Muscle of leg (tissue), 3 donors: ENCODE measurements at regions not wholly inside any gene's neighbourhood (a gene's known extent, or its start where the extent isn't known, plus 50 kb on each side); places are given as distances from the start of the nearest gene placed in this dataset.
A peak's percentile ranks its signal among the peaks of the same experiment; 100 is the strongest.

Experiments
- DNase-seq: peaks from one replicate; pipeline ENCODE4 v3.0.0; 2013
- H3K27ac ChIP-seq: one replicate; pipeline ENCODE4 v1.5.1; 2013; ENCODE audit warnings: mild to moderate bottlenecking, low read length, control low read depth
- H3K27me3 ChIP-seq: one replicate; pipeline ENCODE4 v1.6.1; 2013; ENCODE audit warnings: low read length; ENCODE audit not compliant: control insufficient read depth, insufficient read depth
- H3K36me3 ChIP-seq: one replicate; pipeline ENCODE4 v1.6.1; 2013; ENCODE audit warnings: low read length; ENCODE audit not compliant: control insufficient read depth, insufficient read depth
- H3K4me1 ChIP-seq: one replicate; pipeline ENCODE4 v1.6.1; 2013; ENCODE audit warnings: low read length; ENCODE audit not compliant: control insufficient read depth, insufficient read depth
- H3K4me3 ChIP-seq: one replicate; pipeline ENCODE4 v1.5.1; 2013; ENCODE audit warnings: low read length, control low read depth
- H3K9me3 ChIP-seq: replicated peaks from 2 replicates; pipeline ENCODE4 v1.6.1; 2013; ENCODE audit warnings: low read depth, low read length; ENCODE audit not compliant: control insufficient read depth
- WGBS: methylation state at CpG from one replicate; pipeline ENCODE4 v1.1.5; 2013; ENCODE audit warnings: missing lambda C conversion rate; ENCODE audit not compliant: insufficient coverage; 5-methylcytosine and 5-hydroxymethylcytosine counted together

DNA sequence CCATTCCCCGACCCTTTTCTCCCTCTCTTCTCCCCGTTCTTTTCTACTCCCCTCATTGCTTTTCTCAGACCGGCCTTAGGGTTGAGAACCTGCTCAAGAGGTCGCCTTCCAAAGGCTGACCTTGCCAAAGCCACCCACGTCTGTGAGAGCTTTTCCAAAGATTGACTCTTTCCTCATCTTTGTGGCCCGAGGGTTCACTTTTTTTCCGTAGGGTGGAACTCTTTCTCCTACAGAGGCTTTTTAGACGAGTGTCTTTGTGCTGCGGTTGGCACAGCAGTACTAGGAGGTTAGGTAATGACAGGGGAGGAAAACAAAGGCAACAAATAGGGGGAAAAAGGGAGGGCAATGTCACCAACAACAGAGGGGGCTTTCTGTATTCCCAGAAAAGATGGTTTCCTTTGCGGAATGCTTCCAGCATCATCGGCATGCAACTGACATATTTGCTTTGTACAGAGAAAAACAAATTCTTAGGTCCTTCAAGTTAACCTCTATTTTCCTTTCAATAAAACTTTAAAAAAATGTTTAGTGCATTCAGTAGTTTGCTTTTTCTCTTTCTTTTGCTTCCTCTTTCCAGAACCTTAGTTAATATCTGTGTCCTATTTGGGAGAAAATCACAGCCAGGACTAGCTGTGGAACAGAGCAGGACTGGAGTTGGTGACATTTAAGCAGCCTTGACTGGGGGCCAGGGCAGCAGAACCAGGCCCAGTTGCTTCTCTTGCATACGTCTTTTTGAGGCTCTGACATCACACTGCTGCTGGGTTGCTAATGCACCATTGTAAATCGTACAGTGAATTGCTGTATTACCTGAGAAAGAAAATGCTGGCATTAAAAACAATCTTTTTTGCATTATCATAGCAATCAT lies 188.1 kb upstream of the FANCL start:
- DNase-seq = peak; percentile 13
- Histone ChIP-seq H3K4me3 (peak overlapping the region; percentile 18), H3K4me1 (peaks cover 4% of the 10 kb centered on the region), H3K9me3 (no peaks in the 10 kb centered on the region), H3K27ac (peak overlapping the region; percentile 25), H3K36me3 (no peaks in the 10 kb centered on the region), H3K27me3 (no peaks in the 10 kb centered on the region)
- WGBS = 17% methylated on average over 9 of the region's 13 CpGs

DNA sequence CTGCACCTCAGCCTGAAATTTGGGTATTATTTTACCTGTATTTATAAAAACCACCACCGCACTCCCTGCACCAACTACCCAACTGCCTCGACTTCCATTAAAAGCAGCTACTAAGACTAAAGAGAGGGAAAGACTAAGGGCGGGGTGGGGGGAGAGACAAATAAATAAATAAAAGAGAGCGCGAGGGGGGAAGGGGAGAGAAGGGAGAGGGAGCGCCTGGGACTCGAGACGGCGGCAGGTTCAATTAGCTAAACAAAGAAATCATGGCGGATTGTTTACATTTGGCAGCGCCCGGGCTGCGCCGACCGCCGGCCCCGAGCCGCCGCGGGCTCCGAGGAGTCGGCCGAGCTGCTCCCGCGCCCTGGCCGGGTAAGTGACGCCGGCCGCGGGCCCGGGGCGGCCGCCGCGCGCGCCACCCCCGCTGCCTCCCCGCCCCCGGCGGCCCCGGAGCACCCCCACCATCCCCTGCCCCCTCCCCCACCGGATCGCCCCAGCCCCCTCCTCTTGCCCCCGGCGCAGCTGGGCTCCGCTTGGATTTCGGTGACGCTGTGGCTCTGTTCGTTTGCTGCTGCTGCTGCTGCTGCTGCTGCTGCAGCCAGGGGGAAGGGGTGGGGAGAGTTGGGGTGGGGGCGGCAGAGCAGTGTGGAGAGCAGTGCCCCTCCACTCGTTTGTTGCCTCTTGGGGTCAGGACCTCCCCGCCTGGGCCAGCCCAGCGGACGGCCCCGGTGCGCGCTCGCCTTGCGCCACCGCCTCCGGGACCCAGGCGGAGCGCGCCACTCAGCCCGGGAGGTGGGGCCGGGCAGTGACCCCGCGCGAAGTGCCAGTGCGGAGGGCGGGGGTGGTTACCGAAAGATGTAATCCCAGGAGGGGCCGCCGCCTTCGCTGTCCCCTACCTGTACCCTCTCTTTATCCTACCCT lies 187.2 kb upstream of the FANCL start:
- Histone ChIP-seq H3K4me3 (peak overlapping the region; percentile 69), H3K36me3 (no peaks in the 10 kb centered on the region), H3K9me3 (no peaks in the 10 kb centered on the region), H3K27ac (peak overlapping the region; percentile 29), H3K27me3 (no peaks in the 10 kb centered on the region), H3K4me1 (peaks cover 4% of the 10 kb centered on the region)
- DNase-seq = peak; percentile 50
- under 1% methylated on average over 50 of the region's 76 CpGs for WGBS

DNA sequence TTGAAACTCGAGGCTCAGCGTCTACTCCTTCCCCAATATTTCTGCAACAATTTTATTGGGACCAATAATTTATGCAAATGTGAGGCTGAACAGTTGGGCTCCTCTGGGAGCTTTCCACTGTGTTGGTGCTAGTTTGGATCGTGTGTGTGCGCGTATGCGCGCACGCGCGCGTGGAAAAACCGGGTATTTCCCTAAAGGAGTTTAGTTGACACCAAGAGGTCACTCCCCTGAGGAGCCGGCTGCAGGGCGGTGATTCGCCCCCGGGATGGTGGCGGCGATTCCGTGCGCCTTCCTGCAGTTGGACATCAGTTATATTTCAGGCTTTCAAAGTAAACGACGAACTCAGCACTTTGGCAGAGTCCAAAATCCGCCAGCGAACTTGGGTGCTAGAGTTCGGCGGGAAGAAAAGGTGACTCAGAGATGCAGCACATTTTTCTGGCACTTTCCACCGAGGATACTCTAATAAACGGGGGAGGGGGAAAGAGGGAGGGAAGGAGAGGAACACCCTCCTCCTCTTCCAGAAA lies 186.5 kb upstream of the FANCL start:
- under 1% methylated on average over 20 of the region's 28 CpGs for WGBS
- H3K27me3 ChIP-seq = no peaks in the 10 kb centered on the region
- H3K4me1 ChIP-seq = peaks cover 4% of the 10 kb centered on the region
- H3K27ac ChIP-seq = peak overlapping the region; percentile 29
- H3K9me3 ChIP-seq = no peaks in the 10 kb centered on the region
- DNase-seq = peak; percentile 60
- H3K4me3 ChIP-seq = peak overlapping the region; percentile 69
- no peaks in the 10 kb centered on the region for H3K36me3 ChIP-seq

DNA sequence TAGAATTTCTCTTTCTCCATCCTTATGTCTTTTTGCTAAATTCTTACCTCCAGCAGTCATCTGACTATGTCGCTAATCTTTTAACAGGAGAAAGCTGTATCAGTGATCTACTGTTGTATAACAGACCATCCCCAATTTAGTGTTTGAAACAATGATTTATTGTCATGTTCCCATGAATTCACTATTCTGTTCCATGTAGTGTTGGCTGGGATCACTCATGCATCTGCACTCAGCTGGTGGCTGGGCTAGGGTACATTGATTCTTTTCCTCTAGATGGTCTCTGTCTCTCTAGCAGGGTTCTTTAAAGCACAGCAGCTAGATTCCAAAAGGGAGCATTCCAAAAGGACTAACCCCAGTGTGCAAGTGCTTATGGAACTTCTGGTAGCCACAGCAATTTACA lies 184.2 kb upstream of the FANCL start:
- DNase-seq = no peak

DNA sequence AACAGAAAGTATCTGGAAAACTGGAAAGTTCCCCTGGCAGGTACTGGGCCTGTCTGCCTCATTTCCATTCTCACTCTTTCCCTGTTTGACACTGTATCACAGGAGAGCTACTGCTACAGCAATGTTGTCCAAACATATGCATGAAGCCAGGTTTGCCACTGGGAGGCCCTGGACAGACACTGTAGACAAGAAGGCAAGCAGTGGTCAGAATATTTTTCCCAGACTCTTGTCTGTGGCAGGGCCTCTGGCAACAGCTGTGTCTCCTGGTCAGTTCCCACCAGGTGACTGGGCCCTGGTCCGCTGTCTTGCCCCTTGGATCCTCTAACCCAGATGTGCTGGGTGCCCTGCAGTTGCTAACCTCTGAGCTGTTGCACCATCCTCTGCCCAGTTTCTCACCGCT lies 178.9 kb upstream of the FANCL start:
- no peaks in the 10 kb centered on the region for H3K27me3 ChIP-seq
- no peak overlapping the region for H3K4me3 ChIP-seq
- H3K36me3 ChIP-seq = no peaks in the 10 kb centered on the region
- DNase-seq = no peak
- 100% methylated on average over 1 of the region's 2 CpGs for WGBS
- H3K27ac ChIP-seq = no peak overlapping the region
- no peaks in the 10 kb centered on the region for H3K4me1 ChIP-seq
- H3K9me3 ChIP-seq = no peaks in the 10 kb centered on the region

More for the DNA sequence above, 184.2 kb upstream of the FANCL start:
- Histone ChIP-seq H3K36me3 (no peaks in the 10 kb centered on the region), H3K27ac (no peak overlapping the region), H3K9me3 (no peaks in the 10 kb centered on the region), H3K4me3 (no peak overlapping the region), H3K4me1 (peaks cover 4% of the 10 kb centered on the region), H3K27me3 (no peaks in the 10 kb centered on the region)
- WGBS = no CpG with 5 or more reads among the region's 1 CpG

DNA sequence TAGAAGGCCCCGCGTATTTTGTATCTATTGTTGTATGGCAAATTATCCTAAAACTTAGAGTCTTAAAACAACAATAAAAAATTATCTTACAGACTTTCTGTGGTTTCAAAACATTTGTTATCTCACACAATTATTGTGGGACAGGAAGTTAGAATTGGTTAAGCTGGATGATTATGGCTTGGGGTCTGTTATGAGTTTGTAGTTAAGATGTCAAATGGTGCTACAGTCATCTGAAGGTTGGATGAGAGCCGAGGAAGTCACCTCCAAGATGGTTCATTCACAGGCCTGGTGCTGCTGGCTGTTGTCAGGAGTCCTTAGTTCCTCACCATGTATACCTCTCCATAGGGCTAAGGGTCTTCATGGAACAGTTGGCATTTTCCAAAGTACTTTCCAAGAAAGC lies 175.6 kb upstream of the FANCL start:
- no peak overlapping the region for H3K4me3 ChIP-seq
- H3K36me3 ChIP-seq = no peaks in the 10 kb centered on the region
- H3K4me1 ChIP-seq = no peaks in the 10 kb centered on the region
- H3K27me3 ChIP-seq = no peaks in the 10 kb centered on the region
- H3K27ac ChIP-seq = no peak overlapping the region
- WGBS = 40% methylated on average over 1 of the region's 3 CpGs
- H3K9me3 ChIP-seq = no peaks in the 10 kb centered on the region
- DNase-seq = no peak

DNA sequence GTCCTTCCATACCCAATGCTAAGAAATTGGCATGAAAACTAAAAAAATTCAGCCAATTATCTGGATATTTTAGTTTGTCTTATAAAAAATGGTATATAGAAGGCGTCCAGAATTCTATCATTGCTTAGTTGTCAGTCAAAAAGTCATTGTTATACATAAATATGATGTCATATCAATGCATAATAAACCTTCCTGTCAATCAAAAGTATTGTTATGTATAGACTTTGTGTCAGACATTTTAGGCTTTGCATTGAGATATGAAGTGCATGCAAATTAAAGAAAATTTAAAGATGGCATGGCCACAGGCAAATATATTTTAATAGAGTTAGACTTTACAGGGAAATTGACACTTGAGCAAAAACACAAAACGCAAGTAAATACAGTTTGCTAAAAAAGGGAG lies 173.4 kb upstream of the FANCL start:
- WGBS = no CpG with 5 or more reads among the region's 2 CpGs

DNA sequence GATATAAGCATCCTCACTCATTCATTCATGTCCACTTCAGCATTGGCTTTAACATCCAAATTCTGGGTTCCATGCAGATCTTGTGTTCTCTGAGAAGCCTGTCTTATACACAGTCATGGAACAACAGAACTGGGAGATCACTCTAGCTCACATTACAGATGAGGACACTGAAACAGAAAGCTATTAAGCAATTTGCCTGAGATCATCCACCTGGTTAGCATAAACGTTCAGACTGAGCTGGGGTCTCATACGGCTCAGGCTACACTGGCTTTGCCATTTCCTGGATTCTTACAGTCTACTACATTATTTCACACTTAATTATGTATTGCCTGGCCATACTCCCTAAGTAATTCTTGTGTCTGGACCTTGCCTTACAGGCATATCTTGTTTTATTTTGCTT lies 169.4 kb upstream of the FANCL start:
- H3K36me3 ChIP-seq = no peaks in the 10 kb centered on the region
- H3K4me1 ChIP-seq = no peaks in the 10 kb centered on the region
- no peaks in the 10 kb centered on the region for H3K9me3 ChIP-seq
- DNase-seq = no peak
- 18% methylated on average over 2 of the region's 2 CpGs for WGBS
- H3K27me3 ChIP-seq = no peaks in the 10 kb centered on the region
- H3K4me3 ChIP-seq = no peak overlapping the region
- no peak overlapping the region for H3K27ac ChIP-seq

More for the DNA sequence above, 173.4 kb upstream of the FANCL start:
- Histone ChIP-seq H3K9me3 (no peaks in the 10 kb centered on the region), H3K4me3 (no peak overlapping the region), H3K27me3 (no peaks in the 10 kb centered on the region), H3K27ac (no peak overlapping the region), H3K36me3 (no peaks in the 10 kb centered on the region), H3K4me1 (no peaks in the 10 kb centered on the region)
- DNase-seq = no peak

DNA sequence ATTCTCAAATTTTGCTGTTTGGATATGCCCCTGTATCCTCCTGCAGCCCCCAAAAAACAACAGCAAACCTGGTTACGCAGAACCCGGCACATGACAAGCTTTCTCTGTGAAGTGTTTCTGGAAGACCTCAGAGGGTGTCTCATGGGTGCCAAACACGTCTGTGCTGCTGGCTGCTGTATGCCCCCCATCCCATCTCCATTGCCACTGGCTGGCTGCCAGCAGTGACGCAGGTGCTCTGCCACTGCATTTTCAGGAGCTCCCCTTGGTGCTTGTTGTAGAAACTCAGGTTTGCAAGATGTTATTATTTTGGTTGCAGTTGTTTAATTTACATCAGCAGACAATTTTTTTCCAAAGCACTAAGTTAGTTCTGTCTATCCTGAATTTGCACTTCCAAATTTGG lies 166.4 kb upstream of the FANCL start:
- DNase-seq = no peak
- WGBS = no CpG with 5 or more reads among the region's 4 CpGs
- Histone ChIP-seq H3K4me3 (no peak overlapping the region), H3K36me3 (no peaks in the 10 kb centered on the region), H3K9me3 (no peaks in the 10 kb centered on the region), H3K27me3 (no peaks in the 10 kb centered on the region), H3K27ac (no peak overlapping the region), H3K4me1 (no peaks in the 10 kb centered on the region)

DNA sequence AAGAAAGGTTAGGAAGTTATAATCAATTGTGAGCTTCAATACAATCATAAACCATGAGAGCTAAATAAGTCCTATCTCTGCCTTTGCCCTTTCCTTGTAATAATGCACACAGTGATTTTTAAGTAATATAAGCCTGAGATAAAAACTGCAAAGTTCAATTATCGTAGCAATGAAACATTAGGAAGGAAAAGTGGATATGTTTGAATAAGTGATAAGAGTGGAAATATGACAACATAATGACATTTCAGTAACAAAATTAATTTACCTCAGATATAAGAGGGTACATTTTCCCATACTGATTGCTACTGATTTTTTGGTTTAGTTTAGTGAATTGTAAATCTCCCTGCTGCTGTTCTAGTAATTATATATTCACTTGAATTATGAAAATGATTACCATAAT lies 164.2 kb upstream of the FANCL start:
- no peaks in the 10 kb centered on the region for H3K4me1 ChIP-seq
- H3K27me3 ChIP-seq = no peaks in the 10 kb centered on the region
- DNase-seq = no peak
- no CpG with 5 or more reads among the region's 1 CpG for WGBS
- no peaks in the 10 kb centered on the region for H3K36me3 ChIP-seq
- no peaks in the 10 kb centered on the region for H3K9me3 ChIP-seq
- no peak overlapping the region for H3K27ac ChIP-seq
- H3K4me3 ChIP-seq = no peak overlapping the region
